ENCODE measurements at regions not wholly inside any gene's neighbourhood (a gene's known extent, or its start where the extent isn't known, plus 50 kb on each side); places are given as distances from the start of the nearest gene placed in this dataset.

DNA sequence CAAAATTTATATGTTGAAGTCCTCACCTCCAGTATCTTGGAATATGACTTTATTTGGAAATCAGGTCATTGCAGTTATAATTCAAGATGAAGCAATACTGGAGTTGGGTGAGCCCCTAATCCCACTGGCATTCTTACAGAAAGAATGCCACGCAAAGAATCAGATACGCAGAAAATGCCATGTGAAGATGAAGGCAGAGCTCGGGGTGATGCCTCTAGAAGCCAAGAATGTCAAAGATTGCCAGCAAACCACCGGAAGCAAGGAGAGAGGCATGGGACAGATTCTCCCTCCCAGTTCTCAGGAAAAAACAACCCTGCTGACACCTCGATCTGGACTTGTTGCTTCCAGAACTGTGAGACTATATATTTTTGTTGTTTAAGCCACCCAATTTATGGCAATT, 273.4 kb upstream of the CITED2 start:
- no peak for TF ChIP-seq RAD21 (conservative IDR thresholded peaks at IDR 0.05)
- TF ChIP-seq, protein P1, sequence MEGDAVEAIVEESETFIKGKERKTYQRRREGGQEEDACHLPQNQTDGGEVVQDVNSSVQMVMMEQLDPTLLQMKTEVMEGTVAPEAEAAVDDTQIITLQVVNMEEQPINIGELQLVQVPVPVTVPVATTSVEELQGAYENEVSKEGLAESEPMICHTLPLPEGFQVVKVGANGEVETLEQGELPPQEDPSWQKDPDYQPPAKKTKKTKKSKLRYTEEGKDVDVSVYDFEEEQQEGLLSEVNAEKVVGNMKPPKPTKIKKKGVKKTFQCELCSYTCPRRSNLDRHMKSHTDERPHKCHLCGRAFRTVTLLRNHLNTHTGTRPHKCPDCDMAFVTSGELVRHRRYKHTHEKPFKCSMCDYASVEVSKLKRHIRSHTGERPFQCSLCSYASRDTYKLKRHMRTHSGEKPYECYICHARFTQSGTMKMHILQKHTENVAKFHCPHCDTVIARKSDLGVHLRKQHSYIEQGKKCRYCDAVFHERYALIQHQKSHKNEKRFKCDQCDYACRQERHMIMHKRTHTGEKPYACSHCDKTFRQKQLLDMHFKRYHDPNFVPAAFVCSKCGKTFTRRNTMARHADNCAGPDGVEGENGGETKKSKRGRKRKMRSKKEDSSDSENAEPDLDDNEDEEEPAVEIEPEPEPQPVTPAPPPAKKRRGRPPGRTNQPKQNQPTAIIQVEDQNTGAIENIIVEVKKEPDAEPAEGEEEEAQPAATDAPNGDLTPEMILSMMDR (IDR thresholded peaks at IDR 0.05; ENCODE audit: poor library complexity, severe bottlenecking), result no peak
- TF ChIP-seq MXI1 (conservative IDR thresholded peaks at IDR 0.05; ENCODE audit: poor library complexity, severe bottlenecking), result no peak

All from neural cell (in vitro differentiated cells).